T-cell (primary cell): ENCODE measurements at regions not wholly inside any gene's neighbourhood (a gene's known extent, or its start where the extent isn't known, plus 50 kb on each side); places are given as distances from the start of the nearest gene placed in this dataset.

Experiments
- ATAC-seq, 4 experiments: fragments of 200-7000 bp in 3 of 4; fragments of 150-1000 bp in 1 of 4; cut with Tn5 transposase; replicated peaks in 1 of 4; 1 replicate in 3 of 4; 2 replicates in 1 of 4; pipeline ENCODE4 v1.10.0; 2021; ENCODE audit warnings: moderate library complexity in 3 of 4, mild to moderate bottlenecking in 2 of 4, moderate number of reproducible peaks in 1 of 4
- CTCF ChIA-PET, 2 donors: fragments of 300-600 bp; sonication (Branson Sonifier 250); formaldehyde crosslinking; loops; one replicate each; lab custom pipeline; 2022; ENCODE audit warnings: antibody characterized with exemption in 2 of 2; lab: Charles Lee
- POLR2A ChIA-PET, 2 donors: fragments of 300-600 bp; sonication (Branson Sonifier 250); formaldehyde crosslinking; loops; one replicate each; lab custom pipeline; 2022; ENCODE audit warnings: antibody characterized with exemption in 2 of 2; lab: Charles Lee
- DNase-seq, 35 experiments: peaks; one replicate each; pipeline versions ENCODE4 v3.0.0 to v3.0.0-alpha.2; 2013 to 2023
- H3K27ac ChIP-seq: one replicate; pipeline ENCODE4 v1.5.1; 2013; ENCODE audit warnings: low read length
- H3K27me3 ChIP-seq, 2 experiments: replicated peaks in 1 of 2; 1 replicate in 1 of 2; 2 replicates in 1 of 2; pipeline versions ENCODE4 v1.6.1 to v1.7.0; 2013; ENCODE audit warnings: low read length in 1 of 2, mixed read lengths in 1 of 2; ENCODE audit not compliant: control insufficient read depth in 2 of 2, insufficient read depth in 2 of 2; ENCODE audit errors: extremely low read depth in 1 of 2
- H3K36me3 ChIP-seq, 2 donors: 1 replicate in 1 of 2; 2 replicates in 1 of 2; pipeline versions ENCODE4 v1.6.1 to v1.7.0; 2013; ENCODE audit warnings: low read length in 1 of 2; ENCODE audit not compliant: control insufficient read depth in 2 of 2, insufficient read depth in 1 of 2; ENCODE audit errors: extremely low read depth in 1 of 2
- H3K4me1 ChIP-seq, 2 experiments: 1 replicate in 1 of 2; 2 replicates in 1 of 2; pipeline versions ENCODE4 v1.6.1 to v1.7.0; 2013; ENCODE audit warnings: low read length in 2 of 2, mixed read lengths in 1 of 2; ENCODE audit not compliant: insufficient read depth in 2 of 2, control insufficient read depth in 1 of 2; ENCODE audit errors: extremely low read depth in 1 of 2
- H3K4me3 ChIP-seq, 2 donors: 1 replicate in 1 of 2; 2 replicates in 1 of 2; pipeline versions ENCODE4 v1.5.1 to v1.7.0; 2013; ENCODE audit warnings: mild to moderate bottlenecking in 2 of 2, low read length in 1 of 2, moderate library complexity in 1 of 2; ENCODE audit not compliant: control insufficient read depth in 1 of 2; ENCODE audit errors: extremely low read depth in 1 of 2
- H3K9me3 ChIP-seq: 2 replicates; pipeline ENCODE4 v1.7.0; 2013
- H3K27ac Mint-ChIP-seq, 2 donors: one replicate each; pipeline ENCODE4 v1.8.0; 2020 to 2021; ENCODE audit warnings: mild to moderate bottlenecking in 2 of 2, mixed read lengths in 2 of 2
- H3K27me3 Mint-ChIP-seq, 2 donors: one replicate each; pipeline ENCODE4 v1.8.0; 2021 to 2022; ENCODE audit warnings: mixed read lengths in 2 of 2
- H3K36me3 Mint-ChIP-seq: one replicate; pipeline ENCODE4 v1.8.0; 2021; ENCODE audit warnings: mixed read lengths
- H3K4me1 Mint-ChIP-seq, 3 donors: one replicate each; pipeline ENCODE4 v1.8.0; 2020 to 2022; ENCODE audit warnings: mixed read lengths in 3 of 3, mild to moderate bottlenecking in 1 of 3
- H3K4me3 Mint-ChIP-seq, 3 donors: one replicate each; pipeline ENCODE4 v1.8.0; 2020 to 2022; ENCODE audit warnings: mild to moderate bottlenecking in 3 of 3, mixed read lengths in 3 of 3, moderate library complexity in 3 of 3
- H3K9me3 Mint-ChIP-seq, 3 donors: one replicate each; pipeline ENCODE4 v1.8.0; 2020 to 2022; ENCODE audit warnings: mixed read lengths in 3 of 3
- WGBS: methylation state at CpG from one replicate; pipeline ENCODE4 v1.1.5; 2013; ENCODE audit warnings: missing lambda C conversion rate; ENCODE audit not compliant: insufficient coverage; 5-methylcytosine and 5-hydroxymethylcytosine counted together

DNA sequence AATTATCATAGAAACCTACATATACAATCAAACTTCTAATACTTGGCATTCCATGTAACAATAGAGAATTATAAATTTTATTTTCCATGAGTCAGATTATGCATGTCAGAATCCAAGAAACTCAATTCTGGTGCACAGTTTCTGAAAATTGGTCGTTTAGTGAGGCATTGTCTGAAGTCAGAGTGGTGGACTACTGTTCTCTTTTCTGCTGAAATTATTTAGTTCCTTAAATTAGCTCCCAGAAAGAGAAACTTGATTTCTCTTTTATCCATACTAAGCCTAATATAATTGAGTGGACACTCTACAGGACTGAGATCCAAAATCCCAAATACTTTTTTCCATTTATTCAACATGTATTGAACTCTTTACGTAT, 265.5 kb downstream of the ALDH8A1 start:
- DNase-seq (no peak), ATAC-seq (no peak)
- no peak overlapping the region for H3K27ac ChIP-seq
- H3K9me3 ChIP-seq: no peaks in the 10 kb centered on the region
- ChIA-PET CTCF (no interaction called here), POLR2A (no interaction called here)
- no peaks in the 10 kb centered on the region for H3K36me3 Mint-ChIP-seq
- no peaks in the 10 kb centered on the region for H3K9me3 Mint-ChIP-seq
- H3K27ac Mint-ChIP-seq: no peak overlapping the region
- H3K4me1 Mint-ChIP-seq: peaks cover 0 to 2% (median 0%) of the 10 kb centered on the region in 3 donors
- no peak overlapping the region for H3K4me3 Mint-ChIP-seq
- no peak overlapping the region for H3K4me3 ChIP-seq
- WGBS: 100% methylated on average over 1 of the region's 2 CpGs
- peaks cover 8 to 17% of the 10 kb centered on the region in 2 donors for H3K27me3 Mint-ChIP-seq
- no peaks in the 10 kb centered on the region for H3K36me3 ChIP-seq
- H3K4me1 ChIP-seq: no peaks in the 10 kb centered on the region
- H3K27me3 ChIP-seq: peaks cover 0 to 5% of the 10 kb centered on the region in 2 experiments

DNA sequence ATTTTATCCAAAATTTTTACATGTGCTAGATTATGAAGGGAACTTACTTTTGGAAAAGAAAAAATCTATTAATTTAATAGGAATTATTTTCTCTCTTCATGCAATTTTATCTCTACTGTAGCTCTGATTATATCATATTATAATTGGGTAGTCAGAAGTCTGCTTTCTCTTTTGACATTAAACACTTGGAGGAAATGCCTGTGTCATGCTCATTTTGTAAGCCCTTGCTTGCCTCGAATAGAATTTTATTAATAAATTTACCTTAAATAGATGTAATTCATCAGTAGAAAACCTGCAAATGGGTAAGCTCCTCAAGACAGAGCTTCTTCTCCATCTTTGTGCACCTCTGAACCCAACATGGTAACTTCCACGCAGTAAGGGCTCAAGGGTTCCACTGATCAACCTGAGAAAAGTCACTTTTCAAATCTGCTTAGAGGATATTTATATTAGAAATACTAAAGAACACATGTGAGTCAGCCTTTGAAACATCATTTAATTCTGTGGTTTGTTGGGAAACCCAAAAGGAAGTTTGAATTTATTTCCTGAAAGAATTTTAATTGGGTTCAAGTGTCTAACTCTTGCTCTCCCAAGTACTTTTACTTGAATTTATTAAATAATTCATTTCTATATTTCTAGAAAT, 266.0 kb downstream of the ALDH8A1 start:
- Mint-ChIP-seq H3K4me1 (peaks cover 0 to 2% (median 0%) of the 10 kb centered on the region in 3 donors), H3K27ac (no peak overlapping the region), H3K4me3 (no peak overlapping the region), H3K27me3 (peaks cover 8 to 12% of the 10 kb centered on the region in 2 donors), H3K9me3 (no peaks in the 10 kb centered on the region), H3K36me3 (no peaks in the 10 kb centered on the region)
- no CpG with 5 or more reads among the region's 2 CpGs for WGBS
- ATAC-seq: no peak
- ChIA-PET CTCF (interaction anchor here in 1 of 2 donors (0.5 to 0.7 kb wide), 2 partner anchors 39 to 40 kb away, joined by 3 read pairs; no protein-coding TSS in a partner anchor), POLR2A (no interaction called here)
- no peak for DNase-seq
- Histone ChIP-seq H3K36me3 (no peaks in the 10 kb centered on the region), H3K27ac (no peak overlapping the region), H3K9me3 (no peaks in the 10 kb centered on the region), H3K4me3 (no peak overlapping the region), H3K27me3 (peaks cover 0 to 5% of the 10 kb centered on the region in 2 experiments), H3K4me1 (no peaks in the 10 kb centered on the region)

DNA sequence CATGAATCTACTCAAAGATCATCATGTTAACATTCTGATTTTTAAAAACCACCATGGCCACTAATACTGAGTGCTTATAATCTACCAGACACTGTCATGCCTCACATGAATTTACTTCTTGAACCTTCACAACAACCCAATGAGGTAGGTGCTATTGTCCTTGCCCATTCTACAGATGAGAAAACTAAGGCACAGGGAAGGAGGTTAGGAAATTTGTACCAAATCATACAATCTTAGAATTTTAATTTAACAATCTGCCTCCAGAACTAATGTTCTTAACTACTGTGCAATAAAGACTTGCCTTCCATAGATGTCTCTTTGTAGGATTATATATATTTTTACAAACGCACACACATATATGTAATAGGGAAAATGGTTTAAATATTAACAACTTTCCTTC, 269.5 kb downstream of the ALDH8A1 start:
- no peaks in the 10 kb centered on the region for H3K9me3 Mint-ChIP-seq
- no peaks in the 10 kb centered on the region for H3K9me3 ChIP-seq
- DNase-seq: no peak
- no peak overlapping the region for H3K4me3 Mint-ChIP-seq
- no peaks in the 10 kb centered on the region for H3K36me3 Mint-ChIP-seq
- peaks cover 0 to 4% of the 10 kb centered on the region in 2 donors for H3K27me3 Mint-ChIP-seq
- no peaks in the 10 kb centered on the region for H3K36me3 ChIP-seq
- H3K4me1 Mint-ChIP-seq: peaks cover 0 to 2% (median 0%) of the 10 kb centered on the region in 3 donors
- ChIA-PET CTCF (no interaction called here), POLR2A (no interaction called here)
- H3K27ac Mint-ChIP-seq: no peak overlapping the region
- ATAC-seq: no peak
- no peak overlapping the region for H3K27ac ChIP-seq
- H3K27me3 ChIP-seq: peaks cover 0 to 3% of the 10 kb centered on the region in 2 experiments
- H3K4me3 ChIP-seq: no peak overlapping the region
- WGBS: no CpG with 5 or more reads among the region's 1 CpG
- no peaks in the 10 kb centered on the region for H3K4me1 ChIP-seq

DNA sequence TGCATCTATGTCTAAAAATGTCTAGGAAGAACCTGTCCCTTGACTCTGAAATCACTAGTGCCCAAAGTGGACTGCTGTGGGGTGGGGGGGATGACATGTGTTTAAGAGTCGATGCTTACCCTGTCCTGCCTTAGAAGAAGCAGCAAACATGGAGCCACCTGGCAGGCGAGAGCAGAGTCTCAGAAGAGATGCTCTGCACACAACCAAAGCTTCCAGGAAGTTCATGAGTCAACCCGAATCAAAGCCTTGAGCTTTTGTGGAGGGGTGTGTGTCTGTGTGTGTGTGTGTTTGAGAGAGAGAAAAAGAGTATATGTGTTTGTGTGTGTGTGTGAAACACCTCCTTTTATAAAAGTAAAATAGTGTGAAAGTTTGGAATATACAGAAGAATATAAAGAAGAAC, 269.9 kb downstream of the ALDH8A1 start:
- DNase-seq: no peak
- Histone ChIP-seq H3K36me3 (no peaks in the 10 kb centered on the region), H3K27ac (no peak overlapping the region), H3K9me3 (no peaks in the 10 kb centered on the region), H3K27me3 (peaks cover 0 to 3% of the 10 kb centered on the region in 2 experiments), H3K4me1 (no peaks in the 10 kb centered on the region), H3K4me3 (no peak overlapping the region)
- Mint-ChIP-seq H3K27me3 (peaks cover 0 to 4% of the 10 kb centered on the region in 2 donors), H3K4me3 (no peak overlapping the region), H3K27ac (no peak overlapping the region), H3K9me3 (no peaks in the 10 kb centered on the region), H3K4me1 (peaks cover 0 to 2% (median 0%) of the 10 kb centered on the region in 3 donors), H3K36me3 (no peaks in the 10 kb centered on the region)
- 54% methylated on average over 2 of the region's 3 CpGs for WGBS
- no peak for ATAC-seq
- ChIA-PET POLR2A (no interaction called here), CTCF (no interaction called here)

DNA sequence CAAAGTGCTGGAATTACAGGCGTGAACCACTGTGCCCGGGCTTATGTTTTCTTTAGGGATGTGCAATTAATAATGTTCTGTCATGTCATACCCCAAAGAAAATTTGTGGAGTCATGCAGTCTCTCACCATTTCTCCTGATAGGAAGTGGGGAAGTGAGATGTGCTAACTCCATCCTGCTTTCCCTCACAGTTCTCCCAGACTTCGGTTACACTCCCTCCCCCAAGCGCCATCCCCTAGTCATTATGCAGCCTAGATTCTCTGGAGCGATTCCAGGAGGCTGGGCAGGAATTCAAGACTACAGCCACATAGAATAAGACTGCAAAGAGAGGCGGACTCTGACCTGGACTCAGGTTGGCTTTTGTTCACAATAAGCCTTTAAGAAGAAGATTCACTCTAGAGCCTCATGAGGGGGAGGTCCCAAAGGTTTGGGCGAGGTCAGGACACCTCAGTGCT, 271.4 kb downstream of the ALDH8A1 start:
- POLR2A ChIA-PET: no interaction called here
- no peak overlapping the region for H3K27ac Mint-ChIP-seq
- Histone ChIP-seq H3K27ac (no peak overlapping the region), H3K4me3 (no peak overlapping the region), H3K9me3 (no peaks in the 10 kb centered on the region), H3K4me1 (no peaks in the 10 kb centered on the region), H3K27me3 (peaks cover 0 to 3% of the 10 kb centered on the region in 2 experiments), H3K36me3 (no peaks in the 10 kb centered on the region)
- peaks cover 0 to 2% (median 0%) of the 10 kb centered on the region in 3 donors for H3K4me1 Mint-ChIP-seq
- ATAC-seq: no peak
- no peak for DNase-seq
- no peak overlapping the region for H3K4me3 Mint-ChIP-seq
- CTCF ChIA-PET: no interaction called here
- no peaks in the 10 kb centered on the region for H3K9me3 Mint-ChIP-seq
- H3K36me3 Mint-ChIP-seq: no peaks in the 10 kb centered on the region
- 100% methylated on average over 2 of the region's 7 CpGs for WGBS
- H3K27me3 Mint-ChIP-seq: peaks cover 0 to 2% of the 10 kb centered on the region in 2 donors

DNA sequence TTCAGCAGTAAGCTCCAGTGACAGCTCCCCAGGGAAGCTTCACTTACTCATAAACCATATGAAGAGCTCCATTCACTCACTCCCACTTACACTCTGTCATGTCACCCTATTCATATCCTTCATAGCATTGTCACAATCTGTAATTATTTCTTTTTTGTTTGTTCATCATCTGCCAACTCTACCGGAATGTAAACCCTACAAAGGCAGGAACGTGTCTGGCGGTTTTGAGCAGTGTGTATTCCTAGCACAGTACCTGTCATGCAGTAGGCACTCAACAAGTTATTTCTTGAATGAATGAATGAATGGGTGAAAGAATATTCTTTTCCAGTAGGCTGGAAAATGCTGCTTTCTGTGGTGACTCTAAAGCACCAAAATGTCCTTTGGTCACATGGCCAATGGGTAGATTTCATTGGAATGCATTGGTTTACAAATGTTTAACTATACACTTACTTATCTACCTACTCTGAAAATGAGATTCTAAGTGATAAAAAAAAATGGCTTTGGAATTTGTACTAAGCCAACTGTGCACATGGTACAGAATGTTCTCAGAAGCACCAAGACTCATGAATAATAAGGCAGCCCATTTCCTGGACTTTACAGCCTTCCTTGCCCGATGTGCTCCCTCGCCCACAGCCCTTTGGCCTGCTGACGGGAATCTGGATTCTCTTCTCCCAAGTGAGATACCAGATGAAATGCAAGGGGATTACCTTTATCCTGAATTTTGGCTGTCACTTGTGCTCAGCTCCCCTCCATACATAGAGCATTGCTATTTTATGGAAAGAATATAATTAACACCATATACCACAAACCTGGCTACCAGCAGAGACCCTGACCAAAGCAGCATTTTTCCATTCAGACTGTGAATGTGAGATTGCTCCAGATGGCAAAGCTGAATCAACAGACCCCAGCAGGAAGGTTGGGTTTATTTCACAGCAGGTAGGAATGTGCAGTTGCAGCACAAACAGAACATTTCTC, 273.3 kb downstream of the ALDH8A1 start:
- POLR2A ChIA-PET: interaction anchor here in 1 of 2 donors (0.6 kb wide), 1 partner anchor 23 kb away, joined by 5 read pairs; no protein-coding TSS in a partner anchor
- Histone ChIP-seq H3K27ac (no peak overlapping the region), H3K36me3 (no peaks in the 10 kb centered on the region), H3K9me3 (no peaks in the 10 kb centered on the region), H3K4me1 (no peaks in the 10 kb centered on the region), H3K27me3 (no peaks in the 10 kb centered on the region), H3K4me3 (no peak overlapping the region)
- H3K36me3 Mint-ChIP-seq: no peaks in the 10 kb centered on the region
- H3K4me1 Mint-ChIP-seq: peaks cover 0 to 2% (median 0%) of the 10 kb centered on the region in 3 donors
- CTCF ChIA-PET: no interaction called here
- H3K27ac Mint-ChIP-seq: no peak overlapping the region
- DNase-seq (no peak), ATAC-seq (no peak)
- H3K4me3 Mint-ChIP-seq: no peak overlapping the region
- no peaks in the 10 kb centered on the region for H3K9me3 Mint-ChIP-seq
- H3K27me3 Mint-ChIP-seq: peaks cover 0 to 2% of the 10 kb centered on the region in 2 donors
- no CpG with 5 or more reads among the region's 6 CpGs for WGBS
